GM12892 (cell line): ENCODE measurements at regions not wholly inside any gene's neighbourhood (a gene's known extent, or its start where the extent isn't known, plus 50 kb on each side); places are given as distances from the start of the nearest gene placed in this dataset.
"Not testable (repeated sequence)": the region's sequence is repeated elsewhere in the genome, so short reads cannot be mapped to it uniquely, and the experiment has no call there.

Experiments used
- DNase-seq: peaks from one replicate; pipeline ENCODE4 v3.0.0; 2011; ENCODE audit not compliant: insufficient read length
- FAIRE-seq: peaks from 2 replicates; lab custom pipeline; 2011; peaks lifted over from hg19 to GRCh38; lab: Jason Lieb, UNC
- POLR2A ChIP-seq: IDR thresholded peaks from 2 replicates; pipeline ENCODE4 v1.6.1; 2011; ENCODE audit warnings: low read depth, low read length, control low read depth
- POLR2AphosphoS5 ChIP-seq: IDR thresholded peaks from 2 replicates; pipeline ENCODE4 v1.6.1; 2011; ENCODE audit warnings: low read depth, low read length, control low read depth
- TAF1 ChIP-seq: IDR thresholded peaks from 2 replicates; pipeline ENCODE4 v1.6.1; 2011; ENCODE audit warnings: low read depth, mild to moderate bottlenecking, control low read depth, low read length, borderline replicate concordance

GRCh38 chr2:175362331-175362730 lies 180.8 kb upstream of the ATP5MC3 start:
- DNase-seq = no peak
- no peak for FAIRE-seq
- TF ChIP-seq POLR2AphosphoS5 = no peak
- TF ChIP-seq POLR2A = no peak
- no peak for TF ChIP-seq TAF1

GRCh38 chr2:175359710-175360109 lies 178.2 kb upstream of the ATP5MC3 start:
- no peak for TF ChIP-seq TAF1
- no peak for TF ChIP-seq POLR2A
- TF ChIP-seq POLR2AphosphoS5 = no peak
- FAIRE-seq (no peak), DNase-seq (no peak)

GRCh38 chr2:175356901-175357300 lies 175.4 kb upstream of the ATP5MC3 start:
- no peak for TF ChIP-seq POLR2AphosphoS5
- no peak for TF ChIP-seq POLR2A
- TF ChIP-seq TAF1 = no peak
- FAIRE-seq = no peak
- DNase-seq = no peak

- no peak for TF ChIP-seq TAF1
- no peak for TF ChIP-seq POLR2A
- no peak for TF ChIP-seq POLR2AphosphoS5
- no peak for FAIRE-seq
Observed at GRCh38 chr2:175355246-175355645, 173.7 kb upstream of the ATP5MC3 start.

GRCh38 chr2:175353275-175353674 lies 171.8 kb upstream of the ATP5MC3 start:
- FAIRE-seq (no peak), DNase-seq (no peak)
- TF ChIP-seq TAF1 (no peak), POLR2AphosphoS5 (no peak), POLR2A (no peak)

More at GRCh38 chr2:175355246-175355645, 173.7 kb upstream of the ATP5MC3 start:
- DNase-seq = no peak

GRCh38 chr2:175351512-175351911 lies 170.0 kb upstream of the ATP5MC3 start:
- TF ChIP-seq POLR2A (no peak), POLR2AphosphoS5 (no peak), TAF1 (no peak)
- FAIRE-seq = no peak
- no peak for DNase-seq

GRCh38 chr2:175350105-175350504 lies 168.6 kb upstream of the ATP5MC3 start:
- FAIRE-seq = no peak
- DNase-seq = no peak
- TF ChIP-seq TAF1 = no peak
- no peak for TF ChIP-seq POLR2A
- TF ChIP-seq POLR2AphosphoS5 = no peak

GRCh38 chr2:175342085-175342484 lies 160.6 kb upstream of the ATP5MC3 start:
- DNase-seq (no peak), FAIRE-seq (no peak)
- TF ChIP-seq POLR2A = no peak
- TF ChIP-seq POLR2AphosphoS5 = no peak
- TF ChIP-seq TAF1 = no peak

GRCh38 chr2:175330195-175330594 lies 148.7 kb upstream of the ATP5MC3 start:
- DNase-seq = no peak
- no peak for FAIRE-seq
- no peak for TF ChIP-seq POLR2AphosphoS5

- DNase-seq (no peak), FAIRE-seq (no peak)
- TF ChIP-seq POLR2A (no peak), POLR2AphosphoS5 (no peak), TAF1 (no peak)
Observed at GRCh38 chr2:175326801-175327200, 145.3 kb upstream of the ATP5MC3 start.

- not testable (repeated sequence) for FAIRE-seq, DNase-seq
Observed at GRCh38 chr2:175326164-175326563, 144.7 kb upstream of the ATP5MC3 start.

GRCh38 chr2:175323162-175323561 lies 141.7 kb upstream of the ATP5MC3 start:
- no peak for DNase-seq
- TF ChIP-seq TAF1 (no peak), POLR2AphosphoS5 (no peak), POLR2A (no peak)
- no peak for FAIRE-seq

- FAIRE-seq (no peak), DNase-seq (no peak)
- TF ChIP-seq POLR2AphosphoS5 = no peak
- TF ChIP-seq TAF1 = no peak
- TF ChIP-seq POLR2A = no peak
Observed at GRCh38 chr2:175318542-175318941, 137.0 kb upstream of the ATP5MC3 start.

- FAIRE-seq (no peak), DNase-seq (no peak)
- no peak for TF ChIP-seq TAF1
- no peak for TF ChIP-seq POLR2AphosphoS5
- no peak for TF ChIP-seq POLR2A
Observed at GRCh38 chr2:175317751-175318150, 136.2 kb upstream of the ATP5MC3 start.
